Lung microvascular endothelial cell (primary cell): ENCODE measurements at regions not wholly inside any gene's neighbourhood (a gene's known extent, or its start where the extent isn't known, plus 50 kb on each side); places are given as distances from the start of the nearest gene placed in this dataset.
A peak's percentile ranks its signal among the peaks of the same experiment; 100 is the strongest.

Experiments
- DNase-seq, 2 donors: peaks; one replicate each; pipeline versions ENCODE4 v3.0.0 to v3.0.0-alpha.2; 2010; ENCODE audit warnings: low read depth in 2 of 2

DNA sequence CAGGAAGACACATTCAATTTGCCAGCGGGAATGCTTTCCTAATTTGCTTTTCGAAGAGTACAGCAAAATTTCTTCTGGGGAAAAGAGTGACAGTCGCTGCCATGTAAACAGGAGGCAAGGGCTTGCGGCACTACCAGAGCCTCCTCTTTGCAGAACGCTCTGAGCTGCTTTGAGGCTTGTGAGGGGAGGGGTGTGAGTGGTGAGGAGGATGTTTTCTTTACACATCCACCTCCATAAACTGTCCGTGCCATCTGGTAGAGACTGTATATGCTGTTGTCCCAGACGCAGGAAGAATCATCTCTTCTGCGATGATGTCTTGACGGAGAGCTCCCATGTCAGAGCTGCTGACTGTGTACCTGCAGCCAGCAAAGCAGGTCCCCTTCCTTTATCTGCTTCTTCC is 138.0 kb downstream of the SOCS6 start:
- DNase-seq, result no peak

DNA sequence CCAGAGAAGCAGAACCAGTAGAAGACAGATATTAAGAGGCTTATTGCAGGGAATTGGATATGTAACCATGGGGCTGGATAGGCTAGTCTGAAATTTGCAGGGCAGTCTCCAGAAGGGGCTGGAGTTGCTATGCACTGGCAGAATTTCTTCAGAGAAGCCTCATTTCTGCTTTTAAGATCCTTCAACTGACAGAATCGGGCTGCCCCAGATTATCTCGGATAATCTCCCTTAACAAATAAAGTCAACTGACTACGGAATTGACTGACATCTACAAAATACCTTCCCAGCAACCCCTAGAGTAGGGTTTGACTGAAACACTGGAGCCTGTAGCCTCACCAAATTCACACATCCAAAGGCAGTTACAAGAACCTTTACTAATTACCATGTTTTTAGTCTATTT is 136.4 kb downstream of the SOCS6 start:
- no peak for DNase-seq

DNA sequence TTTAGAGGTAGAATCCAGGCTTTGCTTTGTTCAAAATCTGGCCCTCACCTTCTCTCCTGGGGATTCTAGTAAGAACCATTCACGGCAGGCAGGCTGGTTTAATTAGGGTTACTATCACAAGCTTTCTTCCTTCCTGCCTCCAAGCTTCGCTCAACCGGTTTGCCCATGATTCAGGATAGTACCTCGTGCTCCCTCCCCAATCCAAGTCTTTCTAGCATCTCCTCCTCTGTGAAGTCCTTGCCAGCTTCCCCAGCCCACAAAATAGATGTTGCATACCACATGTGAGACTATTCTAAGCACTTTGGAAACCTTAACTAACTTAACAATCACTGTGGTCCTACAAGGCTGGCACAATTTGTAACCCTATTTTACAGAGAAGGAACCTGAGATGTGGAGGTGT is 135.1 kb downstream of the SOCS6 start:
- peak; percentile 23 to 24 for DNase-seq

DNA sequence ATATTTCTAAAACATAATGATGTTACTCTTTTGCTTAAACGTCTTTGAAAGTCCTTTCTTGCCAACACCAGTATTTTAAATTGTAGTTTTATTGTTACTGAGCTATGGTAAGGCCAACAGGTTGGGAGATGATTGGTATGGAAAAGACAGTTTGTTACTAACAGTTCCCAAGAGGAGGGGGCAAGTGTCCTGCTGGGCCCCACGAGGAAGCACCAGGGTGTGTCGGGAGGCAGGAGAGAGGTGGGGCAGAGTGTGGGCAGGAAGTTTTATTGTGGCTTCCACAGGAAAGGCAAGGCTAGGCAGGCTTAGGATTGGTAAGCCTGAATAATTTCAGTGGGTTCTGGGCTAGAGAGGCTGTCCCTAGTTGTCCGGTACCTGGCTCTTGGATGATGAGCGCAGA is 134.3 kb downstream of the SOCS6 start:
- DNase-seq, result peak in 1 of 2 donors; percentile 45

DNA sequence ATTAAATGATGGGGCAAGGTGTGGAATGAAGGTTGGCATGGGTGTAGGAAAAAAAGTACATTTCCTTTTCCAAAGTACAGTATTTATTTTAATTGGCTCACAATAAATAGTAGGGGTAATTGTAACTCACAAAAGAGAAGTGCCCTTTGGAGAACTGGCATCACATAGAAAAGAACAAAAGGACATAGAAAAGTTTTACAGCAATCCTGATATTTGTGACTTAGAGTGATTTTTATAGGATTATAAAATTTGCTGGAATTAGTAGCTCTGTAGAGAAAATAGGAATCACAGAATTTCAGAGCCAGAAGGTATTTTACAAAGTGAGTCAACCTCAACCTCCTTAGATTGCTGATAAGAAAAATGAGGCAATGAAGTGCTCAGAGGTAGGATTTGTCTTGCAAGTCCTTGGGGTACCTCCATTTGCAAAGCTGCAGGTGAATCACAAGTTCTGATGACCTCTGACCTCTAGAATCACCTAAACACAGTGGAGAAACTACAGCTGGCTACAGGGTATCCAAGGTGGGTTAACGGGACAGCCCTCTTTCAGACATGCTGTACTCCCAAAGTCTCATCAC is 133.6 kb downstream of the SOCS6 start:
- peak in 1 of 2 donors; percentile 32 for DNase-seq

DNA sequence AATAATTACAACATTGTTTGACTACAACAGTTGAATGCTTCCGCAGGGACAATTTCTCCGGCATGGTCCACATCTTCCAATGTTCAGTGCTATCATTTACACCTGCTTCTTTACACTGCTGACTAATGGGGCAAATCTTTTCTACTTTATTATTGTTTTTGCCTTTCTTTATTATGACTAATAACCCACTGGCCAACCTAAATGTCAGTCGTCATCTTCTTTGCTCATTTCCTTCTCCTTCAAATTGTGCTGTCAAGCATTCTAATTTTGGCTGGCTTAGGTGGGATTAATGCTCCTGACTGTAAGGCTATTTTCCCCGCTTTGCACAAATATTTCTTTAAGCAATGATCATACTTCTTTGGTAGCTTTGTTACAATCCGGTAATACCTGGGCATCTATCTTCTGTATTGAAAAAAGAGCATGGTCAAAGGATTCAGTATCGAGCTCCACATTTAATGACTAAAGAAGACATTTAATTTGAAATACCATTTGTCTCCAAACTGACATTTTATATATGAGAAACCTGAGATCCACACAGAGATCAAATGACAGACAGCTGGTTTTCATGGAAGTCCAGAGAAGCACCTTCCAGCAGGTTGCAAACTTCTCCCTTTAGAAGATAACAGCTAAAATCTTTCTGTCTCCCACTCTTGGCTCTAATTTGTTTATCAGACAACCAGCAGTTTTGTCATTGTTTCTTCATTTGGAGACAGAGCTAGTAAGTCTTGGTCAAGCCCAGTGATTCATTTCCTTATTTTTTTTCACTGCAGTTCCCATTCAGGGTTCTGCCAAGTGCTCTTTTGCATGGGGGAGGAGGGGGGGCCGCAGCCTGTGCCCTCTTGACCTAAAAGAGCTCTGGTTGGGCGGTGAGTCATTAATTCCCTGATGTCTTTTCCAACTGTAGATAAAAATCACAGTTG is 132.9 kb downstream of the SOCS6 start:
- peak; percentile 99 for DNase-seq

DNA sequence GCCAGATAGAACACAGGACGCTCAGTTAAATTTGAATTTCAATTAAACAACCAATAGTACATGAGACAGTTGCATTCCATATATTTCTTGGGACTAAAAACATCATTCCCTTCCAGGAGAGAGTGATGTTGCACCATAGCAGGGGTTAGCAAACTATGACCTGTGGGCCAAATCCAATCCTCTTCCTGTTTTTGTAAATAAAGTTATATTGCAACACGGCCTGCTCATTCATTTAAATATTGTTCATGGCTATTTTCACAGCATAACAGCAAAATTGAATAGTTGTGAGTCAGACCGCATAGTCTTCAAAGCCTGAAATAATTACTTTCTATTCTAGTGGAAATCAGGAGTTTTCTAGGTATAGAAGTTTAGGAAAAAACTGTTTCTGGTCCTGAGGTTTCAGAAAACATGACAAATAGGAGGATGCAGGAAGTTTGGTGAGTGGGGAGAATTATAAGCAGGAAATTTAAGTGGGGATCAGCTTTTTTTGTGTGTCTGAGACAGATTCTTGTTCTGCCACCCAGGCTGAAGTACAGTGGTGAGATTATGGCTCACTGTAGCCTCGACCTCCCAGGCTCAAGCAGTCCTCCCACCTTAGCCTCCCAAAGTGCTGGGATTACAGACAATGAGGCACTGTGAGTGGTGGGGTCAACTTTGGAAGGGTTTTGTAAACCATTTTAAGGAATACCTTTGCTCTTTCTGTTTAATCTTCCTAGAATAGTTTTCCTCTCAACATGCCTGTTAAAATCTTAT is 131.5 kb downstream of the SOCS6 start:
- peak; percentile 53 to 66 for DNase-seq

DNA sequence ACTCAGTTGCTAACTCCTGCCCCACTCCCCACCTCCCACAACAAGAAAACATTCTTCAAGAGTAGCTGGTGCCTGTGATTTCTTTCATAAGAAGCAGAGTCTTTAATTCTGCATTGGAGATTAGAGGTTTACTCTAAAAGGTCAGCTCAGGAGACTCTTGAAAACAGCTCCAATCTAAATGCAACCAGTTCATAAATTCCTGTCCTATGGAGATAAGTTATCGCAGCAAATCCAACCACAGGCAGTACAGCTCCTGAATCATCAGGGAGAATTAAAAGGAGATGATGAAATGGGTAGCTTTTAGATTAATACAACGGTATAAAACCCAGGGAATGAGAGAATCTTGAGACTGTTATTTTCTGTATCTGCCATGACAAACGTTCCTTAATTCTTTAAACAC is 130.7 kb downstream of the SOCS6 start:
- DNase-seq, result no peak

DNA sequence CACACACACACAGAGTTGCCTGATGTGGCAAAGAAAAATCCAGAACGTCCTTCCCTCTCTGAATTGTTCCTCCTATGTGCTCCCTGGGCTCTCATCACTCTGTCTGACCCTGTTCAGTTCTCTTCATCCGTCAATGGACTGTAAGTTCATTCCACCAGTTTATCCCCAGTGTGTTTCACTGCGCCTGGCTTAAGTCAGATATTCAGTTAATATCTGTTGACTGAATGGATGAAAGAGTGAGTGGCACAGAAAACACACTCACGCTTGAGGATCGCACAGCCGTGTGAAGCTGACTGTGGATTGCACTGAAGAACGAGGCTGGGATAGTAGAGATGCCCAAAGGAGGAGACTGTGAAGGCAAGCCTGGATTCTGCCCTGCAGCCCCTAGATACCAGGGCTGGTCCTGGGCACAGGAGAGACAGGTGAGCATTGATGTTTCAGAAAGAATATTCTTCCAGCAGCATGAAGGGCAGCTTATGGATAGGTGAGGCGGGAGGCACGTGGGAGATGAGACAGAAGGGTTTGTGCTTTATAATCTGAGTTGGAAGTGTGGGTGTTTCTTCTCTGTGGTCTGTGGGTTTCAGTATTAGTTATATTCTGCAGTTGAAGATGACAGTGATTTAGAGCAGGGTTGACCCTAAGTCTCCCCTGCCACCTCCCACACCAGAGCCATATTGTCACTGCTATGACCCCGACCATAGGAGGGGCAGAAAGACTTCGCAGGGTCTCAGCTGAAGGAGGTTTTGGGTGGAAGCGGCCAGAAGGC is 129.9 kb downstream of the SOCS6 start:
- DNase-seq, result no peak

DNA sequence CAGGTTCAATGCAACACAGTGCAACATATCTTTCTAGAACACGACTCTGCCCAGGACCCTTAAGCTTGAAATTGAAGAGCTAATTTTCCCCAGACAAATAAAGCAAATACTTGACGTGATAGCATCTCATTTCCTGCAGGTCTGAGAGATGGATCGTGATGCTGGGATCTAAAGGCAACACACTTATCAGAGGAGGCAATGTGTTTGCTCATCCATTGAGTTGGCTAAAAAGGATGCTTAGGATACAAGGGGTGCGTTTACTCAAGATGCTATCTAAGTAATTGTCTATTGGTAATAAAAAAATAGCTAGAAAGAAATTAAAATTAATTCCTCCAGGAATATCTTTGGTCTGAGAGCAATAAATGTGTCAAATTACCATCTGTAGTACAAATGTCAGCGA is 129.0 kb downstream of the SOCS6 start:
- no peak for DNase-seq

DNA sequence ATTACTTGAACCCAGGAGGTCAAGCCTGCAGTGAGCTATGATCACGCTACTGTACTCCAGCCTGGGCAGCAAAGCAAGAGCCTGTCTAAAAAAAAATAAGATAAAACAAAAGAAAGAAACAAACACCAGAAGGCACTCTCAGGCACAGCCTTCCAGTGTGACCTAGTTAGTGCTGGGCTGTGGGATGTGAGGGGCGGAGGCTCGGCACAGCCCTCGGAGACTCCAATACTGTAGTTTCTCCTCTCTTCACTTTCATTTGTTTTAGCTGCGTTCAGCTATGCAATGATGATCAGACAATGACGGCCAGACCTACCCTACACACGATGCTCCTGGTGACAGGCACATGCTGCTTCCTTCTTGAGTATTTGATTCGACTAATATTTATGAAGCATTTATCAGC is 127.7 kb downstream of the SOCS6 start:
- DNase-seq, result no peak

DNA sequence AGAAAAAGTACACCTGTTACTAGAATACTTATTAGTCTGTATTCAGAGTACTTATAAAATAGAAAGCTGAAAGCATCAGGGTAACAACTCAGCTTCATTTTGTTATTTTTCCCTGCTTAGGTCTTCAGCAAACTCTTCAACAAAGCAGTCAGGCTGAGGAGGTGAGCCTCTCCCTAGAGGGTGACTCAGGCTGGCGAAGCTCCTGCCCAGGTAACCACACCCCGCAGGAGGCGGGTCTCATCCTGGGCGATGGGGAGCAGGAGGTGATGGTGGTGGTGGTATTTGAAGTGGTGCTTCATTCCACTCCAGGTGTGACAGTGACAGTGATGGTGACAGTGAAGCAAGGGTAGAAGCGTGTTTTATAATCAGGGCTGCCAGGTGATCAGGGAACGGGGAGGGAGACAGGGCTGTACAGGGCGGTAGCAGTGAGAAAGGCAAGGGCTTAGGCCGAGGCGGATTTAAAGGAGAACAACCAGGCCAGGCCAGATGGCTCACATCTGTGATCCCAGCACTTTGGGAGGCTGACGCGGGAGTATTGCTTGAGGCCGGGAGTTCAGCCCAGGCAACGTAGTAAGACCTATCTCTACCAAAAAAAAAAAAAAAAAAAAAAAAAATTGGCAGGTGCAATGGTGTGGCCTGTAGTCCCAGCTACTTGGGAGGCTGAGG is 127.1 kb downstream of the SOCS6 start:
- DNase-seq, result no peak

DNA sequence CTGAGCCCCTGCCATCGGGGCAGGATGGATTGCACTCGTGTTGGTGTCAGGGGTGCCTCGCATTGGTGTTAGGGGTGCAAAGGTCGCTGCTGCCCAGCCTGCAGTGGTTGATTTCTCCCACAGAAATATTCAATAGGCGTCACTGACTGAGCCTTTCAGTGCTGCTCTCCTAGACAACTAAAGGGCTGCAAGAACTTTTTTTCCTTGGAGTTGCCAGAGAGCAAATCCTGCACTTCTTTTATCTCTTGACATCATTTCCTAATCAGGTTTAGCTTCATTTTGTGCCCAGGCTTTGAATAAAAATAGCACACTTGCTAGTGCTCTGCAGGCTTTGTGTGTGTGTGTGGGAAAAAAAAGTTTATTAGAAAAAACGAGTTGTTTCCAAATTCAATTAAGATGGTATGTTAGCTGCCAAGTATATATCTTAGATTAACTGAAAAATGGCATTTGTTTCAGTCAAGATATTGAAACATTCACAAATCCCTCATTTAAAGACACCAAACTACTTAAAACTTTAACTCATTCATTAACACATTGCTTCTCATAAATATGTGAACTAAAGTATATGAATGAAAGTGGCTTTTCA is 125.6 kb downstream of the SOCS6 start:
- DNase-seq, result no peak

DNA sequence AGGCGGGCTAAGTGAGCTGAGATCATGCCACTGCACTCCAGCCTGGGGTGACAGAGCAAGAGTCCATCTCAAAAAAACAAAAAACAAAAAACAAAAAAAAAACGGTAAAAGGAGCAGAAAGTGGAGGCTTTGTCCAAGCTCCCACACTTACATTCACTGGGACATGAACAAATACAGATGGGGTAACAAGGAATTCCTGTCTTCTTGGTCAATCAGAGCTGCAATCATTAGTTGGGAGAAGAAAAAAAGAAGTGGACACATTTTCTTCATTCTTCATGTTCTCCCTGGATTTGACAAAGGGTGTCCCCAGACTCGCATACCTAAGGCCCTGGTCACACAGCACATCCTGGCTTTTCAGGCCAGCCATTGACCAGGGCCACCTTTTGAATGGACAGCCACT is 124.6 kb downstream of the SOCS6 start:
- DNase-seq, result no peak

DNA sequence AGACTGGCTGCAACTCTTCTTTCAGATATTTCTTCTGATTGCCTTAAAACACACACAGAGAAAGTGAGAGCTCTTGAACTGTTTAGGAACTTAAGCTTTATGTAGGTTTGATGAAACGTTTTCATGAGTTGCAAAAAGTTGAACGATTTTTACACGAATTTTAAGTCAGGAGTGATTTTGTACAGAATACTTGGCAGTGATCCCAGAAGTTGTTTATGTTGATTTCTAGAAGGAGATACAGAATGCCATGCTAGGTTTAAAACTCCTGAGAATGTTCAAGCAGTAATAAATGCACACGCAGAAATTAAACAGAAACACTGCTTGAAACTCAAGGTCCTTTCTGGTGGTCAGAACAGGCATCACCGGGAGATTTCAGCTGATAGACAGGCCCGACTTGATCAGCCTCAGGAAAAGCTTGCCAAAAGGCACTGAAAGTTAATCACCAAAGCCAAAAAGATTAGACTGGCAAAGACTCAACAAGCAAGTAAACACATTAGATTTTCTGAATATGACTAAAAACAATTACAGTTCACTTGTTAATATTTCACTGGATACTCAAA is 123.1 kb downstream of the SOCS6 start:
- no peak for DNase-seq

DNA sequence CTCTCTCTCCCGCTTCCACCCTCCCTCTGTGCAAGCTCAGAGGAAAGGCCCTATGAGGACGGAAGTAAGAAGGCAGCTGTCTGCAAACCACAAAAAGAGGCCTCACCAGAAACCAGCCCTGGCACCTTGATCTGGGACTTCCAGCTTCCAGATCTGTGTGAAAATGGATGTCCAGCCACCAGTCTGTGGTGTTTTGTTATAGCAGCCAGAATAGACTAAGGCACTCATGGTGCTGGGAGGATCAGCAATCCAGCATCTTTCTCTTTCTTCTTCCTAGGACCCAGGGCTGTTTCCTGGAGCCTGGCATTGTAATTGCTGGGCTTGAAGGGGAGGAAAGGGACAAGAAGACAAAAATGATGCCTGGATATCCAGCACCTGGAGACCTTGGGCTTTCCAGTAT is 122.5 kb downstream of the SOCS6 start:
- DNase-seq, result no peak

DNA sequence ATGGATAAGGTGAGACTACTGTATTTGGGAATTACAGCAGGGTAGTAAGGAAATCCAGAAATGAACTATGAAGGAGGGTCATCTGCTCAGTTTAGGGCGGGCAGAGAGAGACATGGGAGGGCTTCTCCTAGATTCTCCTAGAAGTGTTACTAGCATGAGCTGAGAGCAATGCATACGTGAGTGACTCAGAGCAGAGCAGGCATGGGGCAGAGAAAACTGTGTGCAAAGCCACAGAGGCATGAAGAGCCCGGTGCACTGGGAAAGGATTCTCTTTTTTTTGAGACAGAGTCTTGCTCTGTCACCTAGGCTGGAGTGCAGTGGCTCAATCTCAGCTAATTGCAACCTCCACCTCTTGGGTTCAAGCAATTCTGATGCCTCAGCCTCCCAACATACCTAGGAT is 116.2 kb downstream of the SOCS6 start:
- DNase-seq, result no peak

DNA sequence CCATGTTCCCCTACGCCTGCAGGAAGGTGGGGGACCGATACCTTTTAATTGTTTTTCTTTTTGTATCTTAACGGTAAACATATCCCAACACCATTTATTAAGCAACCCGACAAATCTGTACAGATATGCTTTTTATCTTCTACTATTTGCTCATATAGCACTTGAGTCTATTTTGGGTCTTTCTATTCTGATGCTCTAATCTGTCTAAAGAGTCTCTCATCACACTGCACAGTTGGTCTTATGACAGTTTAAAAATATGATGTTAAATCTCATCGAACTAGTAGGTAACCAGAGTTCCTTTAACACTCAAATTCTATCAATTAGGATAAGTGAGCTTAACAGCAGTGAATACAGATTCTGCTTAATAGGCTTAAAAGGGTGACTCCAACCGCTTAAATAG is 111.6 kb downstream of the SOCS6 start:
- no peak for DNase-seq

DNA sequence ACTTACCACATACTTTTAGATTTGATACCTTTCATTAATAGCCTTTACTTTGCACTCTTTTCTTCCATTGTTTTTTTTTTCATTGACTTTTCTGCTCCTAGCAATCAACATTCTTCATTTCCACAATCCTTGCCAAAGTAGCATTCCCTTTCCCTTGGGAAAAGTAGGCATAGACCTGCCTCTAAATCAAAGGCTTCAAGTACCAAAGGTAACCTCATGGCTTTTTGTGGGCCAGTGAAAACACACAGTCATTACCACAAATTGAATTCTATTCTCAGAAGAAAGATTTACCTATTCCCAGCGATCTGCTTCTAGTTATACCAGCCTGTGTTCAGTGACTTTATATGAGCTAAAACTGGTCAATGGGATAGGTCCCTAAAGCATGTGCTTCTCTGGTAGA is 109.2 kb downstream of the SOCS6 start:
- no peak for DNase-seq

DNA sequence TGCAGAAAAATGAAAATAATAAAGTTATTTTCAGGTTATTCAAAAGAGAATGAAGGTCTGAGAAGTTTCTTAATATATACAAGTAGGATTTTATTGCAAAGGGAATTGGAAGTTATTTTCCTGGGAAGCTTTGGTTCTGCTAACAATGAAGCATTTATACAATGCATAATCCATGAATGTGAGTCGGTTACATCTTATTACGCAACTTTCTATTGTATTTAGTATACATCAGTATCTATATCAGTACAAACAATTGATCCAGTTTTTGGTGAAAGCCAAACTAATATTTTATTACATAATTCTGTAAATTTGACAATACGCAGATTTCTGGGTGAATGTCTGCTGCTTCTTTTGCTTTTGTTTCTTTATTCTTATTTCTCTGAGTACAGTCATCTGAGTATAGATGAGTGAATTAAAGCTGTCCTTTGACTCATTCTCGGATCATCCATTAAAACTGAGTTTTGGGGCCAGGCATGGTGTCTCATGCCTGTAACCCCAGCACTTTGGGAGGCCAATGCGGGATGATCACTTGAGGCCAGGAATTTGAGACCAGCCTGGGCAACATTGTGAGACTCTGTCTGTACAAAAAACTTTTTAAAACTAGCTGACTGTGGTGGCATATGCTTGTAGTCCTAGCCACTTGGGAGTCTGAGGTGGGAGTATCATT is 108.5 kb downstream of the SOCS6 start:
- DNase-seq, result no peak
